Fibroblast of the aortic adventitia (primary cell): ENCODE measurements at regions not wholly inside any gene's neighbourhood (a gene's known extent, or its start where the extent isn't known, plus 50 kb on each side); places are given as distances from the start of the nearest gene placed in this dataset.

ENCODE experiments used
- DNase-seq: peaks from one replicate; pipeline ENCODE4 v3.0.0-alpha.2; 2010; ENCODE audit warnings: low read depth
- H3K4me3 ChIP-seq: 2 replicates; pipeline ENCODE4 v1.5.1; 2011; ENCODE audit warnings: low read depth, mild to moderate bottlenecking, control low read depth, low read length, moderate library complexity
- TF ChIP-seq, protein P1 (sequence below): IDR thresholded peaks from 2 replicates; pipeline ENCODE4 v1.5.1; 2011; ENCODE audit warnings: mild to moderate bottlenecking, low read length, control low read depth, inconsistent platforms; ENCODE audit not compliant: insufficient read depth

DNA sequence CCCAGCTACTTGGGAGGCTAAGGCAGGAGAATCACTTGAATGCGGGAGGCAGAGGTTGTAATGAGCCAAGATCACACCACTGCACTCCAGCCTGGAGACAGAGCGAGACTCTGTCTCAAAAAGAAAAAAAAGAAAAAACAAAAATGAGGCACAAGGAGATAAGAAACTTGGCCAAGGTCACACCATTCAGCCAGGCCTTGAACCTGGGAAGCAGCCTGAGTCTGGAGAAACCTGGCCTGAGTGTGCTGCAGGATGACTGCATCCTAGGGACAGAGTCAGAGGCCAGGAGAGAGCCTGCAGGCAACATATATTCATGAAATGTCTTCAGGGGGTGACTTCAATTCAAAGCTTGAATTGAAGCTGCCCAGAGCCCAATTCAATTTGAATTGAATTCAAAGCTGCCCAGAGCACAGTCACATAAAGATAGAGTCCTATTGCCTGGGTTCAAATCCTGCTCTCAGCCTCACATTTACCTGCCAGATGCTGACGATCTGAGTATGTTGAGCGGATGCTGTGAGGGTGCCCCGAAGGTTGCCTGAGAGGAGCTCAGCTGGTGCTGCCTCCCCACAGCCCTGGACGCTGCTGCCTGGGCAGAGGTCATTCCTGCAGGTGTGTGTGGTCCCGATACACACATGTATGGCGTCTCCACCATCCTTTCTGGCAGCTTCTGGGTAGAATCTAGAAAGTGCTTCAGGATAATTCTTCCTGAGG, 307.7 kb downstream of the AJAP1 start:
- H3K4me3 ChIP-seq = no peak overlapping the region
- TF ChIP-seq, protein P1, sequence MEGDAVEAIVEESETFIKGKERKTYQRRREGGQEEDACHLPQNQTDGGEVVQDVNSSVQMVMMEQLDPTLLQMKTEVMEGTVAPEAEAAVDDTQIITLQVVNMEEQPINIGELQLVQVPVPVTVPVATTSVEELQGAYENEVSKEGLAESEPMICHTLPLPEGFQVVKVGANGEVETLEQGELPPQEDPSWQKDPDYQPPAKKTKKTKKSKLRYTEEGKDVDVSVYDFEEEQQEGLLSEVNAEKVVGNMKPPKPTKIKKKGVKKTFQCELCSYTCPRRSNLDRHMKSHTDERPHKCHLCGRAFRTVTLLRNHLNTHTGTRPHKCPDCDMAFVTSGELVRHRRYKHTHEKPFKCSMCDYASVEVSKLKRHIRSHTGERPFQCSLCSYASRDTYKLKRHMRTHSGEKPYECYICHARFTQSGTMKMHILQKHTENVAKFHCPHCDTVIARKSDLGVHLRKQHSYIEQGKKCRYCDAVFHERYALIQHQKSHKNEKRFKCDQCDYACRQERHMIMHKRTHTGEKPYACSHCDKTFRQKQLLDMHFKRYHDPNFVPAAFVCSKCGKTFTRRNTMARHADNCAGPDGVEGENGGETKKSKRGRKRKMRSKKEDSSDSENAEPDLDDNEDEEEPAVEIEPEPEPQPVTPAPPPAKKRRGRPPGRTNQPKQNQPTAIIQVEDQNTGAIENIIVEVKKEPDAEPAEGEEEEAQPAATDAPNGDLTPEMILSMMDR = no peak
- DNase-seq = no peak

DNA sequence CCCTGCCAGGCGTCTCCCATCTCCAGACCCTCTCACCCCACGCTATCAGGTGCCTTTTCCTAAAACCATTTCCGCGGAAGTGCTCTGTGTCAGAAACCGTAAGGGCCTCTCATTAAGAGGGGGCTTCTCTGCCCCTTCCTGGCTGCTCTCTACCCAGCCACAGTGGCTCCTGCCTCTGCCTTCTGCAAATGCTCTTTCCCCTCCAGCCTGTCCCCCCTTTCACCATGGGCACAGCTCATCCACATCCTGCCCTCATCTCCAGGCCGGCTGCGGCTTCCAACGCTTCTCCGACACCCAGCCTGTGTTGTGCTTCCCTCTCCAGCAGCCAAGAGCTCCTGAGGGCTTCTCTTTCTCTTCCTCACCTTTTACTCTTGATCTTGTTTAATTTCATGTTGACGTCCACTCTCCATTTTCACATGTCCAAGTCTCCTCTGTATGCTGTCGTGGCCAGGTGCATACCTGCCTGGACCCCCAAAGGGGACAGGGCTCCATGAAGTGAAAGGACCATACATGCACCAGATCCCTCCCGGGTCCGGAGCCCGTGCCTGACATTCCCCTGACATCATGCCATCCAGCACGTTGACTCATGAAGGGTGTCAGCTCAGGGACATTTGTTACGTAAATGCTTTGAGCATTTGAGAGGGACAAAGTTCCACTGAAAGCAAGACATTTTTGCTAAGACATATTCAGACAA, 306.5 kb downstream of the AJAP1 start:
- no peak for DNase-seq
- no peak overlapping the region for H3K4me3 ChIP-seq
- TF ChIP-seq, protein P1 = no peak

DNA sequence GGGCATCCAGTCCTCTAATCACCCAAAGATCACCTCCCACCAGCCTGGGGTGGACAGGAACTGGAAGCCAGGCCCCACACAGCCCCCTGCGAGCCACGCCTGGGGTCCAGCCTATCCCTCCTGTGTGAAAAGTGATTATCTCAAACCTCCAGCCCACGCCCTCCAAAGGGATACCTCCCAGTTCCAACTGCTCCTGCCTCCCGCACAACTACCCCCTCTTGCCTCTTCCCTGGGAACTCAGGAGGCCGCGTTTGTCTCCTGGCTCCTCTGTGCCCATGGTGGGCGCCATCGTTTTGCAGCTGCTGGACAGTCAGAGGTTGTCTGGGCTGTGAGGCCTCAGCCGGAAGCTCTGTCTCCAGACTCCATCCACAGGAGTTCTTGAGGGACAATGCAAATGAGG, 305.9 kb downstream of the AJAP1 start:
- TF ChIP-seq, protein P1 = no peak
- no peak overlapping the region for H3K4me3 ChIP-seq
- DNase-seq = no peak

DNA sequence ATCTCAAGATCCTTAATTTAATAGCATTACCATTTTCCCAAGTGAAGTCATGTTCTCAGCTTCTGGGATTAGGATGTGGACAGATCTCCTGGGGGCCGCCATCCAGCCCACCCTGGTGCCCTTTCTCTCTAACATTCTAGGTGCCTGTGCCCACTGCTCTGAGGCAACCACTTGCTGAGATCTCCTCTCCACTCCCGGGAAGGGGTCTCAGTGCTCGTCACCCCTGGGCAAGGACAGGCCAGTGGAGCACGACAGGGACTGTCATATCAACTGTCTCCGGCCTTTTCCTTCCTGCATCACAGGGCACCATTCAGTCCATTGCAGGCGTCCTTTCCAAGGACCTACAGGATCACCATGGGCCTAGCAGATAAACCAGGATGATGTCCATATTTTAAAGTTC, 304.8 kb downstream of the AJAP1 start:
- no peak overlapping the region for H3K4me3 ChIP-seq
- TF ChIP-seq, protein P1 = no peak
- no peak for DNase-seq

DNA sequence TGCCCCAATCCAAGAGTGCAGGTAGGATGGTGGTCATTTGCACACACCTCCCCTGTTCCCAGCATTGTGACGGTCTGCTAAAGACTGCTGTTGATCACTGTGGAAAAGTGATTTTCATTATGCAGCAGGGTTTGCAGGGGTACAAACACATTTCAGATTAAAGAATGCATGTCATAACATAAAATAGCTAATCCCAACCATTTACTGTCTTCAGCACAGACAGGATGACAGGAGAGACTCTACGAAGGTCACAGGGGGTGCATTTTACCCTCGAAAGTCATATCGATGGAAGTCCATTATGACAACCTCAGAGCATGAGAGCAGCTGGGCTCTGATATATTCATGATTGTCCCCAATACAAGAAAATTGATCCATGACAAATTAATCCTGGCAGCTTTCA, 302.6 kb downstream of the AJAP1 start:
- DNase-seq = no peak
- TF ChIP-seq, protein P1 = no peak
- no peak overlapping the region for H3K4me3 ChIP-seq

DNA sequence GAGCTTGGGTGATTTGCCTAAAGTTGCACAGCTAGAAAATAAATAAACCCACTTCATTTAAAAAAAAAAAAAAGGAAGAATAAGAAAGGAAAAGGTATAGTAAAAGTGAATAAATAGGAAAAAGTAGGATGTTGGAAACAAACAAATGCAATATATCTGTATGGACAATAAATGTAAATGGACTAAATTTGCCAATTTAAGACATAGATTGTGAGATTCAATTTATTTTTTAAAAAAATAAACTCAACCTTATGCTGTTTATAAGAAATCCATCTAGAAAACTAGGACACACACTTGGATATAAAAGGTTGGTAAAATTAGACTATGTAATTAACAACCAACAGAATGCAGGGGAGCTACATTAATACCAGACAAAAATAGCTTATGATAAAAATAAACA, 300.0 kb downstream of the AJAP1 start:
- DNase-seq = no peak
- H3K4me3 ChIP-seq = no peak overlapping the region
- TF ChIP-seq, protein P1 = no peak
